OCI-LY7 (cell line): ENCODE measurements at regions not wholly inside any gene's neighbourhood (a gene's known extent, or its start where the extent isn't known, plus 50 kb on each side); places are given as distances from the start of the nearest gene placed in this dataset.
A peak's percentile ranks its signal among the peaks of the same experiment; 100 is the strongest.

Source experiments
- BruUV-seq: library from RNA; stranded (reverse); fragments of 400-500 nt; replicated peaks from 2 replicates; lab custom pipeline; 2021; lab: Mats Ljungman, UMichigan
- CTCF ChIA-PET: fragments of 300-600 bp; sonication (Branson Sonifier 250); formaldehyde crosslinking; loops from one replicate; lab custom pipeline; 2022; ENCODE audit warnings: antibody characterized with exemption; ENCODE audit not compliant: unreplicated experiment; lab: Charles Lee
- POLR2A ChIA-PET: fragments of 300-600 bp; sonication (Branson Sonifier 250); formaldehyde crosslinking; loops from one replicate; lab custom pipeline; 2022; ENCODE audit warnings: antibody characterized with exemption; lab: Charles Lee
- DNase-seq: peaks from one replicate; pipeline ENCODE4 v3.0.0-alpha.2; 2015; ENCODE audit warnings: low spot score
- H2AFZ ChIP-seq: fragments of 200-600 bp; sonication (generic), shearing (Covaris generic); 2 replicates; pipeline ENCODE4 v1.6.1; 2014; ENCODE audit warnings: mild to moderate bottlenecking, antibody characterized with exemption, low read length, moderate library complexity
- H3K27ac ChIP-seq: fragments of 200-600 bp; sonication (generic); 2 replicates; pipeline ENCODE4 v1.5.1; 2014; ENCODE audit warnings: mixed run types, low read depth, mild to moderate bottlenecking, moderate library complexity, low read length, inconsistent platforms; ENCODE audit not compliant: poor library complexity, severe bottlenecking
- H3K36me3 ChIP-seq: fragments of 200-600 bp; sonication (generic); 2 replicates; pipeline ENCODE4 v1.6.1; 2014; ENCODE audit warnings: mild to moderate bottlenecking, antibody characterized with exemption, low read length, moderate library complexity, mixed read lengths; ENCODE audit not compliant: insufficient read depth
- H3K4me1 ChIP-seq: fragments of 200-600 bp; sonication (generic); 2 replicates; pipeline ENCODE4 v1.5.1; 2014; ENCODE audit warnings: mild to moderate bottlenecking, low read length; ENCODE audit not compliant: insufficient read depth, poor library complexity, severe bottlenecking
- H3K4me2 ChIP-seq: fragments of 200-600 bp; sonication (generic); 2 replicates; pipeline ENCODE4 v1.6.1; 2014; ENCODE audit warnings: mild to moderate bottlenecking, low read length
- H3K4me3 ChIP-seq: fragments of 200-600 bp; sonication (generic); 2 replicates; pipeline ENCODE4 v1.5.1; 2014; ENCODE audit warnings: mild to moderate bottlenecking, low read depth, low read length; ENCODE audit not compliant: poor library complexity, severe bottlenecking
- H3K79me2 ChIP-seq: fragments of 200-600 bp; sonication (generic); 2 replicates; pipeline ENCODE4 v1.6.1; 2016; ENCODE audit warnings: low read depth, mild to moderate bottlenecking, low read length, moderate library complexity, mixed read lengths; ENCODE audit not compliant: insufficient read depth
- H3K9me2 ChIP-seq: fragments of 200-600 bp; sonication (generic); 2 replicates; pipeline ENCODE4 v1.6.1; 2016; ENCODE audit warnings: mild to moderate bottlenecking, low read length, mixed read lengths; ENCODE audit not compliant: insufficient read depth
- H3K9me3 ChIP-seq: fragments of 200-600 bp; sonication (generic); 2 replicates; pipeline ENCODE4 v1.6.1; 2014; ENCODE audit warnings: mild to moderate bottlenecking, mixed run types, low read length, mixed read lengths
- H4K20me1 ChIP-seq: fragments of 200-600 bp; sonication (generic); 2 replicates; pipeline ENCODE4 v1.6.1; 2014; ENCODE audit warnings: mild to moderate bottlenecking, antibody characterized with exemption, low read length, moderate library complexity, mixed read lengths; ENCODE audit not compliant: insufficient read depth
- EZH2phosphoT487 ChIP-seq: fragments of 200-600 bp; sonication (generic); IDR thresholded peaks from 2 replicates; pipeline ENCODE4 v1.6.1; 2018; ENCODE audit warnings: low read depth, borderline replicate concordance, mild to moderate bottlenecking, mixed run types, antibody characterized with exemption, low read length, moderate library complexity, mixed read lengths
- intact Hi-C: fragments of 100-400 bp; cut with micrococcal nuclease; formaldehyde crosslinking; loops from one replicate; pipeline ENCODE4 v1.10.0; 2022; ENCODE audit not compliant: unreplicated experiment
- TF ChIP-seq, protein P1 (sequence below): fragments of 200-600 bp; sonication (generic); conservative IDR thresholded peaks from 2 replicates; pipeline ENCODE4 v1.5.1; 2014; ENCODE audit warnings: mild to moderate bottlenecking, antibody characterized with exemption, low read length, moderate library complexity, mixed read lengths

- ChIA-PET CTCF (no interaction called here), POLR2A (no interaction called here)
- no TSS peak for BruUV-seq
- DNase-seq = peak; percentile 33
- Histone ChIP-seq H3K36me3 (no peaks in the 10 kb centered on the region), H3K9me3 (no peaks in the 10 kb centered on the region), H3K4me3 (no peak overlapping the region), H3K27ac (no peak overlapping the region), H3K4me2 (no peak overlapping the region), H4K20me1 (no peaks in the 10 kb centered on the region), H3K79me2 (no peaks in the 10 kb centered on the region), H2AFZ (no peak overlapping the region), H3K4me1 (no peaks in the 10 kb centered on the region), H3K9me2 (no peaks in the 10 kb centered on the region)
- TF ChIP-seq, protein P1, sequence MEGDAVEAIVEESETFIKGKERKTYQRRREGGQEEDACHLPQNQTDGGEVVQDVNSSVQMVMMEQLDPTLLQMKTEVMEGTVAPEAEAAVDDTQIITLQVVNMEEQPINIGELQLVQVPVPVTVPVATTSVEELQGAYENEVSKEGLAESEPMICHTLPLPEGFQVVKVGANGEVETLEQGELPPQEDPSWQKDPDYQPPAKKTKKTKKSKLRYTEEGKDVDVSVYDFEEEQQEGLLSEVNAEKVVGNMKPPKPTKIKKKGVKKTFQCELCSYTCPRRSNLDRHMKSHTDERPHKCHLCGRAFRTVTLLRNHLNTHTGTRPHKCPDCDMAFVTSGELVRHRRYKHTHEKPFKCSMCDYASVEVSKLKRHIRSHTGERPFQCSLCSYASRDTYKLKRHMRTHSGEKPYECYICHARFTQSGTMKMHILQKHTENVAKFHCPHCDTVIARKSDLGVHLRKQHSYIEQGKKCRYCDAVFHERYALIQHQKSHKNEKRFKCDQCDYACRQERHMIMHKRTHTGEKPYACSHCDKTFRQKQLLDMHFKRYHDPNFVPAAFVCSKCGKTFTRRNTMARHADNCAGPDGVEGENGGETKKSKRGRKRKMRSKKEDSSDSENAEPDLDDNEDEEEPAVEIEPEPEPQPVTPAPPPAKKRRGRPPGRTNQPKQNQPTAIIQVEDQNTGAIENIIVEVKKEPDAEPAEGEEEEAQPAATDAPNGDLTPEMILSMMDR = peak; percentile 80
- TF ChIP-seq EZH2phosphoT487 = no peak
- intact Hi-C loops = no loop called here
Observed at GRCh38 chr18:28961669-28962228, 784.8 kb upstream of the CDH2 start.

GRCh38 chr18:28960146-28960545 lies 783.2 kb upstream of the CDH2 start:
- Histone ChIP-seq H3K9me3 (no peaks in the 10 kb centered on the region), H4K20me1 (no peaks in the 10 kb centered on the region), H3K4me2 (no peak overlapping the region), H2AFZ (no peak overlapping the region), H3K36me3 (no peaks in the 10 kb centered on the region), H3K79me2 (no peaks in the 10 kb centered on the region), H3K27ac (no peak overlapping the region), H3K4me3 (no peak overlapping the region), H3K4me1 (no peaks in the 10 kb centered on the region), H3K9me2 (no peaks in the 10 kb centered on the region)
- TF ChIP-seq EZH2phosphoT487 = no peak
- TF ChIP-seq, protein P1 = no peak
- intact Hi-C loops = no loop called here
- POLR2A ChIA-PET = interaction anchor here (0.6 kb wide), 1 partner anchor 563 kb away, joined by 3 read pairs; no protein-coding TSS in a partner anchor
- CTCF ChIA-PET = no interaction called here
- BruUV-seq = no TSS peak
- DNase-seq = no peak

GRCh38 chr18:28952339-28952738 lies 775.4 kb upstream of the CDH2 start:
- no peak overlapping the region for H3K4me2 ChIP-seq
- BruUV-seq = no TSS peak
- POLR2A ChIA-PET = no interaction called here
- H3K79me2 ChIP-seq = no peaks in the 10 kb centered on the region
- no peaks in the 10 kb centered on the region for H4K20me1 ChIP-seq
- no peak overlapping the region for H2AFZ ChIP-seq
- TF ChIP-seq EZH2phosphoT487 = no peak
- TF ChIP-seq, protein P1 = no peak
- CTCF ChIA-PET = no interaction called here
- H3K4me1 ChIP-seq = no peaks in the 10 kb centered on the region
- no peak for DNase-seq
- no peak overlapping the region for H3K27ac ChIP-seq
- no peaks in the 10 kb centered on the region for H3K9me2 ChIP-seq
- intact Hi-C loops = no loop called here
- peaks cover 12% of the 10 kb centered on the region; the same call in 1 of the 2 replicates for H3K9me3 ChIP-seq
- H3K4me3 ChIP-seq = no peak overlapping the region
- no peaks in the 10 kb centered on the region for H3K36me3 ChIP-seq
